GM12891 (cell line): ENCODE measurements at regions not wholly inside any gene's neighbourhood (a gene's known extent, or its start where the extent isn't known, plus 50 kb on each side); places are given as distances from the start of the nearest gene placed in this dataset.
"Not testable (repeated sequence)": the region's sequence is repeated elsewhere in the genome, so short reads cannot be mapped to it uniquely, and the experiment has no call there.

Experiments used
- POLR2A ChIP-seq: IDR thresholded peaks from 2 replicates; pipeline ENCODE4 v1.6.1; 2011; ENCODE audit warnings: low read depth, low read length, control low read depth
- POLR2AphosphoS5 ChIP-seq: IDR thresholded peaks from 2 replicates; pipeline ENCODE4 v1.6.1; 2011; ENCODE audit warnings: low read depth, low read length, control low read depth

DNA sequence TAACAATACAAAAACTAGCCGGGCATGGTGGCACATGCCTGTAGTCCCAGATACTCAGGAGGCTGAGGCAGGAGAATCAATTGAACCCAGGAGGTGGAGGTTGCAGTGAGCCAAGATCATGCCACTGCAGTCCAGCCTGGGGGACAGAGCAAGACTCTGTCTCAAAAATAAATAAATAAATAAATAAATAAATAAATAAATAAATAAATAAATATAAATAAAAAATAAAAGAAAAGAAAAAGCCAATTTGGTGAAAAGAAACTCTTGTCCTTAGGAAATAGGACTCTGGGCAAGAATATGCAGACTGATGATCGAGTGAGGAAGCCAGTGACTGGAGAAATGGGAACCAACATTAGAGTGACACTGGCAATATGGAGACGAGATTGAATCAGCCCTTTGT, 171.9 kb upstream of the DCC start:
- TF ChIP-seq POLR2AphosphoS5, POLR2A: not testable (repeated sequence)
